Smooth muscle cell (in vitro differentiated cells): ENCODE measurements at regions not wholly inside any gene's neighbourhood (a gene's known extent, or its start where the extent isn't known, plus 50 kb on each side); places are given as distances from the start of the nearest gene placed in this dataset.
"Not testable (repeated sequence)": the region's sequence is repeated elsewhere in the genome, so short reads cannot be mapped to it uniquely, and the experiment has no call there.

Experiments
- DNase-seq: peaks from one replicate; lab custom pipeline; 2025; ENCODE audit not compliant: unreplicated experiment; lab: John Stamatoyannopoulos, UW
- H2AFZ ChIP-seq: fragments of 200-600 bp; sonication (generic); 2 replicates; pipeline ENCODE4 v1.6.0; 2016; ENCODE audit warnings: antibody characterized with exemption, low read depth, mild to moderate bottlenecking
- H3F3A ChIP-seq: fragments of 200-600 bp; sonication (generic); 2 replicates; pipeline ENCODE4 v1.6.0; 2017; ENCODE audit warnings: antibody characterized with exemption, low read depth
- H3K27ac ChIP-seq: fragments of 200-600 bp; sonication (generic); 2 replicates; pipeline ENCODE4 v1.5.1; 2016; ENCODE audit warnings: low read depth, mild to moderate bottlenecking
- H3K27me3 ChIP-seq: fragments of 200-600 bp; sonication (generic); 2 replicates; pipeline ENCODE4 v1.6.1; 2016; ENCODE audit warnings: low read depth, mild to moderate bottlenecking
- H3K36me3 ChIP-seq: fragments of 200-600 bp; sonication (generic); 2 replicates; pipeline ENCODE4 v1.5.1; 2016; ENCODE audit warnings: low read depth
- H3K4me1 ChIP-seq: fragments of 200-600 bp; sonication (generic); 2 replicates; pipeline ENCODE4 v1.5.1; 2016; ENCODE audit warnings: low read depth
- H3K4me2 ChIP-seq: fragments of 200-600 bp; sonication (generic); 2 replicates; pipeline ENCODE4 v1.6.0; 2016; ENCODE audit warnings: mild to moderate bottlenecking
- H3K4me3 ChIP-seq: fragments of 200-600 bp; sonication (generic); 2 replicates; pipeline ENCODE4 v1.5.1; 2016; ENCODE audit warnings: mild to moderate bottlenecking
- H3K79me2 ChIP-seq: fragments of 200-600 bp; sonication (generic); 2 replicates; pipeline ENCODE4 v1.6.0; 2016; ENCODE audit warnings: low read depth, mild to moderate bottlenecking
- H3K9ac ChIP-seq: fragments of 200-600 bp; sonication (generic); 2 replicates; pipeline ENCODE4 v1.6.0; 2016; ENCODE audit warnings: low read depth
- H3K9me3 ChIP-seq: fragments of 200-600 bp; sonication (generic); replicated peaks from 2 replicates; pipeline ENCODE4 v1.5.1; 2016; ENCODE audit warnings: low read depth
- H4K20me1 ChIP-seq: fragments of 200-600 bp; sonication (generic); 2 replicates; pipeline ENCODE4 v1.6.0; 2016; ENCODE audit warnings: low read depth
- WGBS: methylation state at CpG from one replicate; pipeline ENCODE4 v1.1.7; 2016; ENCODE audit warnings: low lambda C conversion rate; 5-methylcytosine and 5-hydroxymethylcytosine counted together
- TF ChIP-seq, protein P1 (sequence below): fragments of 200-600 bp; sonication (generic); IDR thresholded peaks from 2 replicates; pipeline ENCODE4 v1.5.1; 2017; ENCODE audit warnings: borderline replicate concordance, mild to moderate bottlenecking, antibody characterized with exemption; ENCODE audit not compliant: insufficient read depth, poor library complexity, severe bottlenecking

DNA sequence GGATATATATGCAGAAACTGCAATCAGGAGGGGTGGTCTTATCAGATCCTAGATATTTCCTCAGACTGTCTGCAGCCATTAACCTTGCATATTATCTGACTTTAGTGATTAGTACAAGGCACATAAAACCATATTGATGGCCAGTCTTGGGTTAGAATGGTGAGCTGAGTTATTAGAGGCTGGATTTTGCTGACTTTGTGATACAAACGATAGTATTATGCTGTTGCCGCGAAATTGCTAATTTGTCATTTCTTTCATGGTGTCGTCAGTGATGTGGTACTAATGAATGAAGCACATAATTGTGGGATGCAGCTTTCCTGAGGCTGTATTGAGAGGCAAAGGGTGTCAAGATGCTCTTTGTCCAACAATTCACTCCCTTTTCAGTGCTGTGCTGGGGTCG is 172.5 kb downstream of the TEX29 start:
- Histone ChIP-seq H3F3A (no peaks in the 10 kb centered on the region), H3K27ac (no peak overlapping the region), H3K27me3 (no peaks in the 10 kb centered on the region), H3K79me2 (no peaks in the 10 kb centered on the region), H3K9ac (no peak overlapping the region), H3K4me1 (no peaks in the 10 kb centered on the region), H3K9me3 (no peaks in the 10 kb centered on the region), H2AFZ (no peak overlapping the region), H4K20me1 (no peaks in the 10 kb centered on the region), H3K4me2 (no peak overlapping the region), H3K4me3 (no peak overlapping the region), H3K36me3 (no peaks in the 10 kb centered on the region)
- 92% methylated on average over 5 of the region's 5 CpGs for WGBS
- TF ChIP-seq, protein P1, sequence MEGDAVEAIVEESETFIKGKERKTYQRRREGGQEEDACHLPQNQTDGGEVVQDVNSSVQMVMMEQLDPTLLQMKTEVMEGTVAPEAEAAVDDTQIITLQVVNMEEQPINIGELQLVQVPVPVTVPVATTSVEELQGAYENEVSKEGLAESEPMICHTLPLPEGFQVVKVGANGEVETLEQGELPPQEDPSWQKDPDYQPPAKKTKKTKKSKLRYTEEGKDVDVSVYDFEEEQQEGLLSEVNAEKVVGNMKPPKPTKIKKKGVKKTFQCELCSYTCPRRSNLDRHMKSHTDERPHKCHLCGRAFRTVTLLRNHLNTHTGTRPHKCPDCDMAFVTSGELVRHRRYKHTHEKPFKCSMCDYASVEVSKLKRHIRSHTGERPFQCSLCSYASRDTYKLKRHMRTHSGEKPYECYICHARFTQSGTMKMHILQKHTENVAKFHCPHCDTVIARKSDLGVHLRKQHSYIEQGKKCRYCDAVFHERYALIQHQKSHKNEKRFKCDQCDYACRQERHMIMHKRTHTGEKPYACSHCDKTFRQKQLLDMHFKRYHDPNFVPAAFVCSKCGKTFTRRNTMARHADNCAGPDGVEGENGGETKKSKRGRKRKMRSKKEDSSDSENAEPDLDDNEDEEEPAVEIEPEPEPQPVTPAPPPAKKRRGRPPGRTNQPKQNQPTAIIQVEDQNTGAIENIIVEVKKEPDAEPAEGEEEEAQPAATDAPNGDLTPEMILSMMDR = no peak
- DNase-seq = no peak

- Histone ChIP-seq H3K4me3 (no peak overlapping the region), H3K27ac (no peak overlapping the region), H3K9me3 (no peaks in the 10 kb centered on the region), H3K27me3 (no peaks in the 10 kb centered on the region), H3K4me1 (no peaks in the 10 kb centered on the region), H3K9ac (no peak overlapping the region), H3F3A (no peaks in the 10 kb centered on the region), H2AFZ (no peak overlapping the region), H3K79me2 (no peaks in the 10 kb centered on the region), H3K36me3 (no peaks in the 10 kb centered on the region), H3K4me2 (no peak overlapping the region), H4K20me1 (no peaks in the 10 kb centered on the region)
- DNase-seq = no peak
- TF ChIP-seq, protein P1 = no peak
- 92% methylated on average over 6 of the region's 6 CpGs for whole genome bisulfite sequencing
Observed at GRCh38 chr13:111493468-111493867, 173.0 kb downstream of the TEX29 start.

DNA sequence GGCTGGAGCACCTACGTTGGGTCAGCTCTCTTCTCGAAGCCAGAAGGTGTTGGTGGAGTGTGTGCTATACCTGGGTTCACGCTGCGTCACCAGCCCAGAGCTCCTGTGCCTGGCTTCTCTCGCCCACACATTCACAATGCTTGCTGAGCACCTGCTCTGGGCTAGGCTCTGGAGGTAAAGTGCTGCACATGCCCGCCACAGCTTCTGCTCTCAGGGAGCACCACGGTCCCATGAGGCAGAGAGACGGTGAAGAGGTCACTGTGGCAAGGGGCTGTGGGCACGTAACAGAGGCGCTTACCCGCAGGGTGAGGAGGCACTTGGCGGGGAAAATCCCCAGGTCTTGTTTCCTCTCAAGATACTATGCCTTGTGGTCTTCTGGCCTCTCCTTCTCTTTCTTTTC is 174.2 kb downstream of the TEX29 start:
- no peak overlapping the region for H2AFZ ChIP-seq
- no peaks in the 10 kb centered on the region for H3K27me3 ChIP-seq
- H3K79me2 ChIP-seq = no peaks in the 10 kb centered on the region
- 93% methylated on average over 12 of the region's 12 CpGs for whole genome bisulfite sequencing
- no peak overlapping the region for H3K4me3 ChIP-seq
- DNase-seq = no peak
- no peaks in the 10 kb centered on the region for H3K4me1 ChIP-seq
- H3K9me3 ChIP-seq = no peaks in the 10 kb centered on the region
- no peaks in the 10 kb centered on the region for H3F3A ChIP-seq
- TF ChIP-seq, protein P1 = no peak
- no peaks in the 10 kb centered on the region for H4K20me1 ChIP-seq
- H3K36me3 ChIP-seq = no peaks in the 10 kb centered on the region
- H3K27ac ChIP-seq = no peak overlapping the region
- H3K9ac ChIP-seq = no peak overlapping the region
- H3K4me2 ChIP-seq = no peak overlapping the region

DNA sequence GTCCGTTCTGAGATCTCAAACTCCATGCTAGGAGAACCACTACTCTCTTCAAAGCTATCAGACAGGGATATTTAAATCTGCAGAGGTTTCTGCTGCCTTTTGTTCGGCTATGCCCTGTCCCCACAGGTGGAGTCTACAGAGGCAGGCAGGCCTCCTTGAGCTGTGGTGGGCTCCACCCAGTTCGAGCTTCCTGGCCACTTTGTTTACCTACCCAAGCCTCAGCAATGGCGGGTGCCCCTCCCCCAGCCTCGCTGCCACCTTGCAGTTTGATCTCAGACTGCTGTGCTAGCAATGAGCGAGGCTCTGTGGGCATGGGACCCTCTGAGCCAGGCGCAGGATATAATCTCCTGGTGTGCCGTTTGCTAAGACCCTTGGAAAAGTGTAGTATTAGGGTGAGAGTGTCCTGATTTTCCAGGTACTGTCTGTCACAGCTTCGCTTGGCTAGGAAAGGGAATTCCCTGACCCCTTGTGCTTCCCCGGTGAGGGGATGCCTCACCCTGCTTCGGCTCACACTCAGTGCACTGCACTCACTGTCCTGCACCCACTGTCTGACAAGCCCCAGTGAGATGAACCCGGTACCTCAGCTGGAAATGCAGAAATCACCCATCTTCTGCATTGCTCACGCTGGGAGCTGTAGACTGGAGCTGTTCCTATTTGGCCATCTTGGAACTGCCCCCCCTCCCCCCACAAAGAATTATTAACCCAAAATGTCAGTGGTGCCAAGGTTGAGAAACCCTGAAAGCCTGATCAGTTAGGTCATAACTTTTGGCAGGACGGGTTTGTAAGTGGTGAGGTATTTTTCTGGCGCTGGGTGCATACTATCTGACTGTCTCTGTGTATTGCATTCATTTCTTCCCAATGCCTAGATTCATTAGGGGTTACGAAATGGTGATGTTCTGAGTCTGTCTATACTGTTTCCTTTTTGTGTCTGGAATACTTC is 181.4 kb downstream of the TEX29 start:
- not testable (repeated sequence) for H3K79me2 ChIP-seq, H3K4me1 ChIP-seq, H3F3A ChIP-seq, H3K9me3 ChIP-seq, H3K36me3 ChIP-seq, DNase-seq, H3K27me3 ChIP-seq, H3K4me3 ChIP-seq, H3K27ac ChIP-seq, H4K20me1 ChIP-seq, H3K9ac ChIP-seq, H3K4me2 ChIP-seq, H2AFZ ChIP-seq
- 90% methylated on average over 16 of the region's 16 CpGs for WGBS
